PFSK-1 (cell line): ENCODE measurements at regions not wholly inside any gene's neighbourhood (a gene's known extent, or its start where the extent isn't known, plus 50 kb on each side); places are given as distances from the start of the nearest gene placed in this dataset.

Source experiments
- POLR2AphosphoS5 ChIP-seq: IDR thresholded peaks from 2 replicates; pipeline ENCODE4 v1.6.1; 2012; ENCODE audit warnings: low read depth, mild to moderate bottlenecking, control low read depth, low read length, moderate library complexity
- REST ChIP-seq, 2 experiments: IDR thresholded peaks; 2 replicates each; pipeline versions ENCODE4 v1.6.1 to v1.8.0; 2011 to 2012; ENCODE audit warnings: low read depth in 2 of 2, low read length in 2 of 2, control low read depth in 1 of 2, inconsistent platforms in 1 of 2, mild to moderate bottlenecking in 1 of 2, moderate library complexity in 1 of 2; ENCODE audit not compliant: insufficient read depth in 1 of 2
- SIN3A ChIP-seq: IDR thresholded peaks from 2 replicates; pipeline ENCODE4 v1.6.1; 2012; ENCODE audit warnings: mild to moderate bottlenecking, low read length, moderate library complexity, borderline replicate concordance; ENCODE audit not compliant: insufficient read depth

- no peak for TF ChIP-seq POLR2AphosphoS5
- no peak for TF ChIP-seq SIN3A
- no peak for TF ChIP-seq REST (IDR thresholded peaks at IDR 0.05; ENCODE audit: insufficient read depth in 1 of 2, low read depth in 2 of 2, low read length in 2 of 2)
Observed at GRCh38 chr2:147657086-147658000, 187.5 kb upstream of the ACVR2A start.
